ENCODE measurements at regions not wholly inside any gene's neighbourhood (a gene's known extent, or its start where the extent isn't known, plus 50 kb on each side); places are given as distances from the start of the nearest gene placed in this dataset.

- intact Hi-C loops (cut with DNase I), result no loop called here
- DNase-seq, result no peak
Measured at GRCh38 chr9:129350143-129350935, 172.3 kb upstream of the IER5L start.

GRCh38 chr9:129349665-129349947 is 171.5 kb upstream of the IER5L start:
- no peak for DNase-seq
- intact Hi-C loops (cut with DNase I), result no loop called here

More at GRCh38 chr9:129350143-129350935, 172.3 kb upstream of the IER5L start:
- ATAC-seq, result no peak

GRCh38 chr9:129348890-129349664 is 171.0 kb upstream of the IER5L start:
- intact Hi-C loops (cut with DNase I), result no loop called here
- DNase-seq (no peak), ATAC-seq (no peak)

More at GRCh38 chr9:129349665-129349947, 171.5 kb upstream of the IER5L start:
- no peak for ATAC-seq

- no peak for DNase-seq
- intact Hi-C loops (cut with DNase I), result no loop called here
- ATAC-seq, result peak in 1 of 2 donors; percentile 10
Measured at GRCh38 chr9:129347316-129348120, 169.5 kb upstream of the IER5L start.

- ATAC-seq (no peak), DNase-seq (no peak)
- intact Hi-C loops (cut with DNase I), result no loop called here
Measured at GRCh38 chr9:129346046-129346445, 168.0 kb upstream of the IER5L start.

DNA sequence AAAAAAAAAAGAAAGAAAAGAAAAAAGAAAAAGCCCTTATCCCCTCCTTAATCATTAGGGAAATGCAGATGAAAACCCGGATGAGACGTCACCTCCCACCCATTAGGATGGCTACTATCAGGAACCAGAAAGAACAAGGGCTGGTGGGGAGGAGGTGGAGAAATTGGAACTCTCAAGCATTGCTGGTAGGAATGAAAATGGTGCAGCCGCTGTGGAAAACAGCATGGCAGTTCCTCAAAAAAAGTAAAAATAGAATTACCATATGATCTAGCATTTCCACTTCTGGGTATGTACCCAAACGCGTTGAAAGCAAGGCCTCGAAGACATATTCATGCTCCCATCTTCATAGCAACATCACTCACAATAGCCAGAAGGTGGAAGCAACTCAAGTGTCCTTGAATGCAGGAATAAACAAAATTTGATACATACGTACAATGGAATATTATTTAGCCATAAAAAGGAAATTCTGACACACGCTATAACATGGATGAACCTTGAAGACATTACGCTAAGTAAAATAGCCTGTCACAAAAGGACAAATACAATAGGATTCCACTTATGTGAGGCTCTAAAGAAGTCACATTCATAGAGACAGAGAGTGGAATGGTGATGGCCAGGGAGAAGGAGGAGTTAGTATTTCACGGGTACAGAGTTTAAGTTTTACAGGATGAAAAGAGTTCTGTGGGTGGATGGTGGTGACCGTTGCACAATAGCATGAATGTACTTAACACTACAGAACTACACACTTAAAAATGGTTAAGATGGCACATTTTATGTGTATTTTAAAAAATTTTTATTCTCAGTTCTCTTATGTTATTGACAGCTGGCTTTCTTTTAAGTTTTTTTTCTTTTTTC is 166.8 kb upstream of the IER5L start:
- DNase-seq, result no peak
- ATAC-seq, result no peak
- intact Hi-C loops (cut with DNase I), result no loop called here

GRCh38 chr9:129343424-129344375 is 165.6 kb upstream of the IER5L start:
- intact Hi-C loops (cut with DNase I), result no loop called here
- peak; percentile 75 for DNase-seq
- peak; percentile 67 to 74 for ATAC-seq

DNA sequence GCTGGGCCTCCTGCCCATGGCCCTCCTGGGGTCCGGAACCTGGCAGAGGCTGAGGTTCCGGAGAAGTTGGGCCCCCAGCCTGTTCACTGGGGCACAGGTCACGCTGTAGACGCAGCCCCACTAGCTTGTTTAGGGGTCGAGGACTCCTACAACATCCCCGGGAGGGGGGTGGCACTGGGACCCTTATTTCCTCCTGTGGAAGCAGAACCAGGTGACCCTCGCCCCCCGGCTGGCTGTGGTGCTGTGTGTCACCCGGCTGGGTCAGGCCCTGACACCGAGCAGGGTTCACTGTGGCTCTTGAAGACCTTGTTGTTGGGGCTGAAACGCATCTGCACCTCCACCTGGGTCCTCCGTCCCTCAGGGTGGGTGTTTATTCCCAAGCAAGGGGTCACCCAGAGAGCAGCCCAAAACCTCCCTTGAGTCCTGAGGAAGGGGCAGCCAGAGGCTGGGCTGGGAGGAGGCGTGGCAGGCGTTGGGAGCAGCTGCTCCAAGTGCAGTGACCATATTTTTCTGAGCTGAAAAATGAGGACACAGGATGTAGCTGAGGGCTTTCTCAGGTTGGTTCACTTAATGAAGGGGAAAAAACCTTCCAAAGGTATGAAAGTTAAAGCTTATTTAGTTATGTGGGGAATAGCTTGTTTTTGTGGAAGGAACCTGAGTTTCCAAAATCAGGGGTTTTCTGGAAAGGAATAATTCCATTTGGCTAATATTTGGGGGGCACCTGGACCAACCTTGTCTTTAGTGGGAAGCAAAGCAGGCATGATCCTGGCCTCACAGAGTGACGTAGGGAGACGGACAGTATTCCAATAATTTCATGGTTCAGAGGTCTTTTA is 164.7 kb upstream of the IER5L start:
- ATAC-seq (no peak), DNase-seq (no peak)
- intact Hi-C loops (cut with DNase I), result no loop called here

- no peak for ATAC-seq
- DNase-seq, result no peak
- intact Hi-C loops (cut with DNase I), result no loop called here
Measured at GRCh38 chr9:129341987-129342348, 163.9 kb upstream of the IER5L start.

DNA sequence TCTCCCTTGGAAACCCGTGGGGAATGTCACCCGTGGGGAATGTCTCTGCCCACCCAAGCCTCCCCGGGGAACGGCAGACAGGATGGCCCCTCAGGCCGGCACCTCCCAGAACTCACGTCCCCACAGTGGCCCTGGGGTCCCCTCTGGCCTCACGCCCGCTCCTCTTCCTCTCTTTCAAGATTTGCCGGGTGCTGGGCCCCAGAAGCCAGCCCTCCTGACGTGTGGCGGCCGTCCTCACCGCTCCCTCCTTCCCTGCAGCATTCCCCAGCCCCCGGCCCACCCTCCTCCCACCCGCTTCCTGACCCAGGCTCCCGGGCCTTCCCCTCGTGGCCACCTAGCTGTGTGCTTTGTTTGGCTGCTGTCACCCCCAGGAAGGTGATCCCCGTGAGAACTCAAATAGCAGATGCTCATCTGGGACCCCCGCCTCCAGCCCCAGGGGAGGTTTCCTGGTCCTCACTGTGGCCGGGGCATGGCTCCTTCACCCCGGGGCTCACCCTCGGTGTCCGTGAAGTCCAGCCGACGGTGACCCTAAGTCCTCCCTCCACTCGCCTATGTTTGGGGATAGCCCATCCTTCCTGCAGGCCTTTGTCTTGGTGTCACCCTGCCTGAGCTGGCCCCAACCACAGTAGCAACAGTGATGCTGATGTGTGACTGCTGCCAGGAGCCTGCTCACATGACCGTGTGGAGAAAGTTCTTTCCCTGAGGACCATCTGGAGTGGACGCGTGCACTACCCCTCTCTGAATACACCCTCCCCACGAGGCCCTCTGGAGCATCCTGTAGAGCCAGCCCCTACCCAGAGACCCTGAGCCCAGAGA is 163.3 kb upstream of the IER5L start:
- DNase-seq (no peak), ATAC-seq (peak in 1 of 2 donors; percentile 34)
- intact Hi-C loops (cut with DNase I), result no loop called here

DNA sequence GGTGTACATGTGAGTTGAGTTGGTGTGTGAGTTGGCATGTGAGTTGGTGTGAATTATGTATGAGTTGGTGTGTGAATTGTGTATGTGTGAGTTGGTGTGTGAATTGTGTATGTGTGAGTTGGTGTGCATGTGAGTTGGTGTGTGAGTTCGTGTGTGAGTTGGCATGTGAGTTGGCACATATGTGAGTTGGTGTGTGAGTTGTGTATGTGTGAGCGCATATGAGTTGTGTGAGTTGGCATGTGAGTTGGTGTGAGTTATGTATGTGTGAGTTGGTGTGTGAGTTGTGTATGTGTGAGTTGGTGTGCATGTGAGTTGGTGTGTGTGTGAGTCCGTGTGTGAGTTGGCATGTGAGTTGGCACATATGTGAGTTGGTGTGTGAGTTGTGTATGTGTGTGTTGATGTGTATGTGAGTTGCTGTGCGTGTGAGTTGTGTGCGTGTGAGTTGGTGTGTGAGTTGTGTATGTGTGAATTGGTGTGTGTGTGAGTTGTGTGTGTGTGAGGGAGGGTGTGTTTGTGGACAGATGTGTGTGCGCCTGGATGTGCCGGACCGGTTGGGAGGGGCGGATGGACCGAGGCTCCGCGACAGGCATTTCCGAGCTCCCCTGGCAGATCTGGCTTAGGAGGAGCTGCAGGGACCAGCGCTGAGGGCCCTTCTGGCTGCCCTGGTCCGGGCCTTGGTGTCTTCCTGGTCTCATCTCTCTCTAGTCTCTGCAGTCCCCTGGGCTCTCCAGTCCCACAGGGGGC is 162.5 kb upstream of the IER5L start:
- intact Hi-C loops (cut with DNase I), result no loop called here
- DNase-seq (no peak), ATAC-seq (no peak)

DNA sequence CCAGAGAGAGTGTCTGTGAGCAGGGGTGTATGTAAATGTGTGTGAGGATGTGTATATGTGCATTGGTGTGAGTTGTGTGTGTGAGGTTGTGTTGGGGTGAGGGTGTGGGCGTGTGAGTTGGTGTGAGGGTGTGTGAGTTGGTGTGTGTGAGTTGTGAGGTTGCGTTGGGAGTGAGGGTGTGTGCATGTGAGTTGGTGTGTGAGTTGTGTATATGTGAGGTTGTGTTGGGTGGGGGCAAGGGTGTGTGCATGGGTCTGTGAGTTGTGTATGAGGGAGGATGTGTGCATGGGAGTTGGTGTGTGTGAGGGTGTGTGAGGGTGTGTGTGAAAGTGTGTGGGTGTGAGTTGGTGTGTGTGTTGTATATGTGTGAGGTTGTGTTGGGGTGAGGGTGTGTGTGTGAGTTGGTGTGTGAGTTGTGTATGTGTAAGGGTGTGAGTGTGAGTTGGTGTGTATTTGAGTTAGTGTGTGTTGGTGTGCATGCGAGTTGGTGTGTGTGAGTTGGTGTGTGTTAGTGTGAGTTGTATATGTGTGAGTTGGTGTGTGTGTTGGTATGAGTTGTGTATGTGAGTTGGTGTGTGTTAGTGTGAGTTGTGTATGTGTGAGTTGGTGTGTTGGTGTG is 161.6 kb upstream of the IER5L start:
- DNase-seq (no peak), ATAC-seq (no peak)
- intact Hi-C loops (cut with DNase I), result loop anchor here in 1 of 2 donors (5.0 to 10.0 kb wide), 2 partner anchors 73 to 275 kb away; no protein-coding TSS in a partner anchor

DNA sequence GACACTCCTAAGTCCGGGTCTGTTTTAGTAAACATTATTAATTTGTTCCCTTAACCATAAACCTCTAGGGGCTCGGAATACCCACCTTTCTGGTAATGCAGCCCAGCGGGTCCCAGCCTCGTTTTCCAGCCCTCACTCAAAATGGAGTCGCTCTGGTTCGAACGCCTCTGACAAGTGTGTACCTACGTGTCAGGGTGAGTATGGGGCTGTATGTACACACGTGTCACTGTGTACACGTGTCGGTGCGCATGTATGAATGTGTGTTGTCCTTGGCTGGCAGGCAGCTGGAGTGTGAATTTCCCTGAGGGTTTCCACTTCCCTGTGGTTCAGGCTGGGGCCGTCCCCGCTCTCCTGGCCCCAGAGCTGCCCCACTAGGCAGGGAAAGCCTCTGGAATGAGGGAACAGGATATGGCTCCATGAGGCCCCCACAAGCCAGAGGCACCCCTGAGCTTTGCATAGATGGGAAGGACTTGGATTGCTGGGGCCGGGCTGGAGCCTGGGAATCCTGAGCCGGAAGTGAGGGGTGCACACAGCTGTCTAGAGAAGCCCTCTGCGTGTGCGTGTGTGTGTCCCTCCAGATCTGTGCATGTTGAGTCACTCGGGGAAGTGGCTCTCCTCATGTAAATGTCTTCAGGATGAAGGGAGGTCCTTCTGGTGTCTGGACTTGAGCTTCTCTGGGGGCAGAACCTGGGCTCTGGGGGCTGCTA is 160.8 kb upstream of the IER5L start:
- DNase-seq, result no peak
- intact Hi-C loops (cut with DNase I), result loop anchor here in 1 of 2 donors (5.0 to 10.0 kb wide), 2 partner anchors 73 to 276 kb away; no protein-coding TSS in a partner anchor
- no peak for ATAC-seq

All from left cardiac atrium (tissue), 4 donors.